ENCODE measurements at regions not wholly inside any gene's neighbourhood (a gene's known extent, or its start where the extent isn't known, plus 50 kb on each side); places are given as distances from the start of the nearest gene placed in this dataset.

- TF ChIP-seq CTCF (IDR thresholded peaks at IDR 0.05; ENCODE audit: borderline replicate concordance, extremely low read depth, low read length, poor library complexity, severe bottlenecking), result no peak
- no peak for TF ChIP-seq EZH2 (IDR thresholded peaks at IDR 0.05; ENCODE audit: borderline replicate concordance, low read depth, low read length, severe bottlenecking)
Measured at GRCh38 chr2:166610180-166610912, 116.3 kb upstream of the SCN7A start.
